Karpas-422 (cell line): ENCODE measurements at regions not wholly inside any gene's neighbourhood (a gene's known extent, or its start where the extent isn't known, plus 50 kb on each side); places are given as distances from the start of the nearest gene placed in this dataset.

Experiments used
- DNase-seq: peaks from one replicate; pipeline ENCODE4 v3.0.0-alpha.2; 2015
- H2AFZ ChIP-seq: fragments of 200-600 bp; sonication (generic); 2 replicates; pipeline ENCODE4 v1.6.1; 2014; ENCODE audit warnings: antibody characterized with exemption, low read length, mixed read lengths
- H3K27ac ChIP-seq: fragments of 200-600 bp; sonication (generic); 2 replicates; pipeline ENCODE4 v1.5.1; 2014; ENCODE audit warnings: mild to moderate bottlenecking, low read length, moderate library complexity
- H3K27me3 ChIP-seq: fragments of 200-600 bp; sonication (generic); 2 replicates; pipeline ENCODE4 v1.6.1; 2014; ENCODE audit warnings: low read length, mixed read lengths
- H3K36me3 ChIP-seq: fragments of 200-600 bp; sonication (generic); 2 replicates; pipeline ENCODE4 v1.6.1; 2014; ENCODE audit warnings: low read length, mixed read lengths; ENCODE audit not compliant: insufficient read depth
- H3K4me1 ChIP-seq: fragments of 200-600 bp; sonication (generic); 2 replicates; pipeline ENCODE4 v1.6.1; 2014; ENCODE audit warnings: mild to moderate bottlenecking, low read length, mixed read lengths
- H3K4me2 ChIP-seq: fragments of 200-600 bp; sonication (generic); 2 replicates; pipeline ENCODE4 v1.6.1; 2014; ENCODE audit warnings: low read length, low read depth, mild to moderate bottlenecking; ENCODE audit not compliant: poor library complexity, severe bottlenecking
- H3K4me3 ChIP-seq: fragments of 200-600 bp; sonication (generic); 2 replicates; pipeline ENCODE4 v1.5.1; 2014; ENCODE audit warnings: mild to moderate bottlenecking, antibody characterized with exemption, low read length, mixed read lengths
- H3K79me2 ChIP-seq: fragments of 200-600 bp; sonication (generic); 2 replicates; pipeline ENCODE4 v1.6.1; 2014; ENCODE audit warnings: mild to moderate bottlenecking, low read length, mixed read lengths
- H3K9ac ChIP-seq: fragments of 200-600 bp; sonication (generic); 2 replicates; pipeline ENCODE4 v1.6.0; 2014; ENCODE audit warnings: low read length
- H3K9me2 ChIP-seq: fragments of 200-600 bp; sonication (generic), shearing (Covaris generic); replicated peaks from 2 replicates; pipeline ENCODE4 v1.6.0; 2014; ENCODE audit warnings: mild to moderate bottlenecking, low read length, moderate library complexity; ENCODE audit not compliant: insufficient read depth
- H3K9me3 ChIP-seq: fragments of 300-700, 200-600 bp; sonication (generic); 2 replicates; pipeline ENCODE4 v1.6.1; 2014; ENCODE audit warnings: low read length, mixed read lengths
- H4K20me1 ChIP-seq: fragments of 200-600 bp; sonication (generic); 2 replicates; pipeline ENCODE4 v1.6.1; 2014; ENCODE audit warnings: mild to moderate bottlenecking, antibody characterized with exemption, low read length, low read depth; ENCODE audit not compliant: insufficient read depth

- Histone ChIP-seq H4K20me1 (no peaks in the 10 kb centered on the region), H3K9me2 (no peaks in the 10 kb centered on the region), H3K4me3 (no peak overlapping the region), H3K27me3 (no peaks in the 10 kb centered on the region), H3K79me2 (no peaks in the 10 kb centered on the region), H2AFZ (no peak overlapping the region), H3K27ac (no peak overlapping the region), H3K9ac (no peak overlapping the region), H3K4me1 (peaks cover 8% of the 10 kb centered on the region), H3K4me2 (no peak overlapping the region), H3K36me3 (no peaks in the 10 kb centered on the region), H3K9me3 (no peaks in the 10 kb centered on the region)
- no peak for DNase-seq
These were observed 154.2 kb upstream of the PRMT8 start for GRCh38 chr12:3336606-3337311.

- no peak overlapping the region for H3K4me2 ChIP-seq
- H3K4me1 ChIP-seq, result no peaks in the 10 kb centered on the region
- no peak overlapping the region for H2AFZ ChIP-seq
- H3K36me3 ChIP-seq, result no peaks in the 10 kb centered on the region
- H3K9me2 ChIP-seq, result no peaks in the 10 kb centered on the region
- H3K9me3 ChIP-seq, result no peaks in the 10 kb centered on the region
- H3K9ac ChIP-seq, result no peak overlapping the region
- no peaks in the 10 kb centered on the region for H4K20me1 ChIP-seq
- DNase-seq, result no peak
- H3K27me3 ChIP-seq, result no peaks in the 10 kb centered on the region
- no peak overlapping the region for H3K27ac ChIP-seq
- H3K4me3 ChIP-seq, result no peak overlapping the region
- H3K79me2 ChIP-seq, result no peaks in the 10 kb centered on the region
These were observed 153.1 kb upstream of the PRMT8 start for GRCh38 chr12:3337944-3338343.

- Histone ChIP-seq H3K4me1 (no peaks in the 10 kb centered on the region), H2AFZ (no peak overlapping the region), H4K20me1 (no peaks in the 10 kb centered on the region), H3K4me2 (no peak overlapping the region), H3K27me3 (no peaks in the 10 kb centered on the region), H3K9ac (no peak overlapping the region), H3K9me2 (no peaks in the 10 kb centered on the region), H3K4me3 (no peak overlapping the region), H3K79me2 (no peaks in the 10 kb centered on the region), H3K9me3 (no peaks in the 10 kb centered on the region), H3K36me3 (no peaks in the 10 kb centered on the region), H3K27ac (no peak overlapping the region)
- no peak for DNase-seq
These were observed 151.8 kb upstream of the PRMT8 start for GRCh38 chr12:3339221-3339620.

- no peaks in the 10 kb centered on the region for H3K36me3 ChIP-seq
- H3K9me2 ChIP-seq, result no peaks in the 10 kb centered on the region
- H3K4me3 ChIP-seq, result no peak overlapping the region
- no peaks in the 10 kb centered on the region for H4K20me1 ChIP-seq
- H3K27me3 ChIP-seq, result no peaks in the 10 kb centered on the region
- H3K9ac ChIP-seq, result no peak overlapping the region
- no peaks in the 10 kb centered on the region for H3K4me1 ChIP-seq
- H3K79me2 ChIP-seq, result no peaks in the 10 kb centered on the region
- no peak overlapping the region for H3K27ac ChIP-seq
- no peak overlapping the region for H3K4me2 ChIP-seq
- H2AFZ ChIP-seq, result no peak overlapping the region
- no peaks in the 10 kb centered on the region for H3K9me3 ChIP-seq
- no peak for DNase-seq
These were observed 149.4 kb upstream of the PRMT8 start for GRCh38 chr12:3341594-3341993.

- H3K9me3 ChIP-seq, result no peaks in the 10 kb centered on the region
- H3K36me3 ChIP-seq, result no peaks in the 10 kb centered on the region
- DNase-seq, result peak; percentile 54
- no peaks in the 10 kb centered on the region for H4K20me1 ChIP-seq
- no peak overlapping the region for H3K9ac ChIP-seq
- no peaks in the 10 kb centered on the region for H3K4me1 ChIP-seq
- no peaks in the 10 kb centered on the region for H3K27me3 ChIP-seq
- no peak overlapping the region for H2AFZ ChIP-seq
- no peak overlapping the region for H3K4me2 ChIP-seq
- H3K27ac ChIP-seq, result no peak overlapping the region
- no peaks in the 10 kb centered on the region for H3K9me2 ChIP-seq
- H3K4me3 ChIP-seq, result no peak overlapping the region
- no peaks in the 10 kb centered on the region for H3K79me2 ChIP-seq
These were observed 149.0 kb upstream of the PRMT8 start for GRCh38 chr12:3342051-3342450.

- H4K20me1 ChIP-seq, result no peaks in the 10 kb centered on the region
- H2AFZ ChIP-seq, result no peak overlapping the region
- H3K4me3 ChIP-seq, result no peak overlapping the region
- H3K4me2 ChIP-seq, result no peak overlapping the region
- no peaks in the 10 kb centered on the region for H3K27me3 ChIP-seq
- DNase-seq, result no peak
- no peaks in the 10 kb centered on the region for H3K9me3 ChIP-seq
- H3K79me2 ChIP-seq, result no peaks in the 10 kb centered on the region
- no peak overlapping the region for H3K9ac ChIP-seq
- no peaks in the 10 kb centered on the region for H3K9me2 ChIP-seq
- no peaks in the 10 kb centered on the region for H3K36me3 ChIP-seq
- H3K27ac ChIP-seq, result no peak overlapping the region
- no peaks in the 10 kb centered on the region for H3K4me1 ChIP-seq
These were observed 142.9 kb upstream of the PRMT8 start for GRCh38 chr12:3348055-3348454.

- no peaks in the 10 kb centered on the region for H3K9me2 ChIP-seq
- H3K4me1 ChIP-seq, result no peaks in the 10 kb centered on the region
- no peaks in the 10 kb centered on the region for H3K36me3 ChIP-seq
- H3K4me3 ChIP-seq, result no peak overlapping the region
- H3K27ac ChIP-seq, result no peak overlapping the region
- no peak overlapping the region for H3K9ac ChIP-seq
- no peak overlapping the region for H3K4me2 ChIP-seq
- no peak for DNase-seq
- no peaks in the 10 kb centered on the region for H3K9me3 ChIP-seq
- no peaks in the 10 kb centered on the region for H3K79me2 ChIP-seq
- no peak overlapping the region for H2AFZ ChIP-seq
- H3K27me3 ChIP-seq, result no peaks in the 10 kb centered on the region
- H4K20me1 ChIP-seq, result no peaks in the 10 kb centered on the region
These were observed 140.6 kb upstream of the PRMT8 start for GRCh38 chr12:3350432-3350831.

- H3K27me3 ChIP-seq, result no peaks in the 10 kb centered on the region
- H3K9me3 ChIP-seq, result no peaks in the 10 kb centered on the region
- no peaks in the 10 kb centered on the region for H3K9me2 ChIP-seq
- H3K4me3 ChIP-seq, result no peak overlapping the region
- no peak for DNase-seq
- no peaks in the 10 kb centered on the region for H4K20me1 ChIP-seq
- no peak overlapping the region for H2AFZ ChIP-seq
- H3K4me2 ChIP-seq, result no peak overlapping the region
- no peak overlapping the region for H3K9ac ChIP-seq
- H3K79me2 ChIP-seq, result no peaks in the 10 kb centered on the region
- H3K36me3 ChIP-seq, result no peaks in the 10 kb centered on the region
- H3K27ac ChIP-seq, result no peak overlapping the region
- H3K4me1 ChIP-seq, result no peaks in the 10 kb centered on the region
These were observed 139.3 kb upstream of the PRMT8 start for GRCh38 chr12:3351731-3352130.
